ENCODE measurements at regions not wholly inside any gene's neighbourhood (a gene's known extent, or its start where the extent isn't known, plus 50 kb on each side); places are given as distances from the start of the nearest gene placed in this dataset.

GRCh38 chr2:224293976-224294375 lies 107.9 kb downstream of the FAM124B start:
- no peaks in the 10 kb centered on the region for H3K27me3 Mint-ChIP-seq (ENCODE audit: low read depth, unreplicated experiment)
- Histone ChIP-seq H3K36me3 (ENCODE audit: insufficient read depth, low read length) (no peaks in the 10 kb centered on the region), H3K4me1 (ENCODE audit: insufficient read depth, low read length) (no peaks in the 10 kb centered on the region), H3K4me2 (ENCODE audit: low read length) (no peak overlapping the region), H2AFZ (ENCODE audit: low read depth, low read length) (no peak overlapping the region), H3K4me3 (ENCODE audit: insufficient read depth, low read depth, low read length) (no peak overlapping the region), H3K27ac (ENCODE audit: low read depth, low read length) (no peak overlapping the region), H3K9ac (ENCODE audit: low read length) (no peak overlapping the region), H3K9me3 (ENCODE audit: insufficient read depth, low read depth, low read length) (no peaks in the 10 kb centered on the region), H3K27me3 (ENCODE audit: insufficient read depth, low read length) (peaks cover 2% of the 10 kb centered on the region), H3K79me2 (ENCODE audit: insufficient read depth, low read length) (no peaks in the 10 kb centered on the region), H4K20me1 (ENCODE audit: insufficient read depth, low read length) (no peaks in the 10 kb centered on the region)
- TF ChIP-seq CTCF (IDR thresholded peaks at IDR 0.05; ENCODE audit: insufficient read depth, low read depth, low read length), result no peak
- TF ChIP-seq EZH2 (IDR thresholded peaks at IDR 0.05; ENCODE audit: insufficient read depth, low read length), result no peak
- peaks cover 5% of the 10 kb centered on the region for H3K9me3 Mint-ChIP-seq (ENCODE audit: unreplicated experiment)
- no peaks in the 10 kb centered on the region for H3K4me1 Mint-ChIP-seq (ENCODE audit: low read depth, unreplicated experiment)
- no peak for FAIRE-seq
- no peak for DNase-seq (ENCODE audit: low read depth)
- H3K4me3 Mint-ChIP-seq (ENCODE audit: unreplicated experiment), result no peak overlapping the region
- H3K27ac Mint-ChIP-seq (ENCODE audit: unreplicated experiment), result no peak overlapping the region
- no peaks in the 10 kb centered on the region for H3K36me3 Mint-ChIP-seq (ENCODE audit: low read depth, unreplicated experiment)

GRCh38 chr2:224287531-224287930 lies 114.4 kb downstream of the FAM124B start:
- H3K27me3 Mint-ChIP-seq (ENCODE audit: low read depth, unreplicated experiment), result peaks cover under 1% of the 10 kb centered on the region
- H3K27ac Mint-ChIP-seq (ENCODE audit: unreplicated experiment), result no peak overlapping the region
- H3K4me3 ChIP-seq (ENCODE audit: insufficient read depth, low read depth, low read length), result no peak overlapping the region
- no peak overlapping the region for H3K27ac ChIP-seq (ENCODE audit: low read depth, low read length)
- no peaks in the 10 kb centered on the region for H3K4me1 ChIP-seq (ENCODE audit: insufficient read depth, low read length)
- no peaks in the 10 kb centered on the region for H3K9me3 Mint-ChIP-seq (ENCODE audit: unreplicated experiment)
- no peaks in the 10 kb centered on the region for H3K36me3 ChIP-seq (ENCODE audit: insufficient read depth, low read length)
- no peak overlapping the region for H3K4me2 ChIP-seq (ENCODE audit: low read length)
- H3K9me3 ChIP-seq (ENCODE audit: insufficient read depth, low read depth, low read length), result no peaks in the 10 kb centered on the region
- TF ChIP-seq EZH2 (IDR thresholded peaks at IDR 0.05; ENCODE audit: insufficient read depth, low read length), result no peak
- no peak for TF ChIP-seq CTCF (IDR thresholded peaks at IDR 0.05; ENCODE audit: insufficient read depth, low read depth, low read length)
- no peak overlapping the region for H2AFZ ChIP-seq (ENCODE audit: low read depth, low read length)
- no peak overlapping the region for H3K4me3 Mint-ChIP-seq (ENCODE audit: unreplicated experiment)
- H3K9ac ChIP-seq (ENCODE audit: low read length), result no peak overlapping the region
- H3K79me2 ChIP-seq (ENCODE audit: insufficient read depth, low read length), result no peaks in the 10 kb centered on the region
- DNase-seq (ENCODE audit: low read depth), result no peak
- H4K20me1 ChIP-seq (ENCODE audit: insufficient read depth, low read length), result no peaks in the 10 kb centered on the region
- FAIRE-seq, result no peak
- no peaks in the 10 kb centered on the region for H3K4me1 Mint-ChIP-seq (ENCODE audit: low read depth, unreplicated experiment)
- H3K27me3 ChIP-seq (ENCODE audit: insufficient read depth, low read length), result no peaks in the 10 kb centered on the region
- H3K36me3 Mint-ChIP-seq (ENCODE audit: low read depth, unreplicated experiment), result no peaks in the 10 kb centered on the region

- Histone ChIP-seq H3K27ac (ENCODE audit: low read depth, low read length) (no peak overlapping the region), H3K4me3 (ENCODE audit: insufficient read depth, low read depth, low read length) (no peak overlapping the region), H3K79me2 (ENCODE audit: insufficient read depth, low read length) (no peaks in the 10 kb centered on the region), H3K9me3 (ENCODE audit: insufficient read depth, low read depth, low read length) (no peaks in the 10 kb centered on the region), H4K20me1 (ENCODE audit: insufficient read depth, low read length) (no peaks in the 10 kb centered on the region), H2AFZ (ENCODE audit: low read depth, low read length) (no peak overlapping the region), H3K4me2 (ENCODE audit: low read length) (no peak overlapping the region), H3K27me3 (ENCODE audit: insufficient read depth, low read length) (no peaks in the 10 kb centered on the region), H3K4me1 (ENCODE audit: insufficient read depth, low read length) (no peaks in the 10 kb centered on the region), H3K9ac (ENCODE audit: low read length) (no peak overlapping the region), H3K36me3 (ENCODE audit: insufficient read depth, low read length) (no peaks in the 10 kb centered on the region)
- FAIRE-seq (peak; percentile 63), DNase-seq (ENCODE audit: low read depth) (no peak)
- H3K4me1 Mint-ChIP-seq (ENCODE audit: low read depth, unreplicated experiment), result no peaks in the 10 kb centered on the region
- H3K36me3 Mint-ChIP-seq (ENCODE audit: low read depth, unreplicated experiment), result no peaks in the 10 kb centered on the region
- no peak overlapping the region for H3K27ac Mint-ChIP-seq (ENCODE audit: unreplicated experiment)
- H3K9me3 Mint-ChIP-seq (ENCODE audit: unreplicated experiment), result no peaks in the 10 kb centered on the region
- no peak overlapping the region for H3K4me3 Mint-ChIP-seq (ENCODE audit: unreplicated experiment)
- peak; percentile 10 for TF ChIP-seq CTCF (IDR thresholded peaks at IDR 0.05; ENCODE audit: insufficient read depth, low read depth, low read length)
- no peak for TF ChIP-seq EZH2 (IDR thresholded peaks at IDR 0.05; ENCODE audit: insufficient read depth, low read length)
- peaks cover 3% of the 10 kb centered on the region for H3K27me3 Mint-ChIP-seq (ENCODE audit: low read depth, unreplicated experiment)
These were observed 115.0 kb downstream of the FAM124B start for GRCh38 chr2:224286923-224287322.

All from astrocyte (in vitro differentiated cells and primary cell).